ENCODE measurements at regions not wholly inside any gene's neighbourhood (a gene's known extent, or its start where the extent isn't known, plus 50 kb on each side); places are given as distances from the start of the nearest gene placed in this dataset.

DNA sequence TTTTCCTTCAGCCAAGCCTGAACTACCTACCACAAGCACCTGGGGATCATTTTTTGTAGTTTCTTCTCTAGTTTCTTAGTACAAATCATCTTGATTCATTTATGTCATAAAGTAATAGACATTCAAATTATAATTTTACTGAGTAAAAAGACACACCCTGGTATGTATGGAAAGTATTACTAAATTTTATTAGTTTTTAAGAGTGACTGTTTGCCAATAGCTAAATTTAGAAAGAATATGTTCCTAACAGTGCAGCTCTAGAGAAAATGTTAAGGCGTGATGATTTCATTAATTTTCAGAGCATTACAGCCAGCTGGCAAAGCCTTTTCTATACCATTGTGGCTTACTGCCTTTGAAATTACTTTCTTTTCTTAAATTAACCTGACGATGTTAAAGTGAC lies 612.0 kb upstream of the KCNMB2 start:
- H3K9me3 ChIP-seq: no peaks in the 10 kb centered on the region
- peaks cover 6% of the 10 kb centered on the region for H3K4me1 ChIP-seq
- DNase-seq: no peak
- H3K27me3 ChIP-seq: no peaks in the 10 kb centered on the region
- H3K4me3 ChIP-seq (ENCODE audit: low read depth, low read length): no peak overlapping the region
- H3K36me3 ChIP-seq: no peaks in the 10 kb centered on the region
- TF ChIP-seq, protein P1, sequence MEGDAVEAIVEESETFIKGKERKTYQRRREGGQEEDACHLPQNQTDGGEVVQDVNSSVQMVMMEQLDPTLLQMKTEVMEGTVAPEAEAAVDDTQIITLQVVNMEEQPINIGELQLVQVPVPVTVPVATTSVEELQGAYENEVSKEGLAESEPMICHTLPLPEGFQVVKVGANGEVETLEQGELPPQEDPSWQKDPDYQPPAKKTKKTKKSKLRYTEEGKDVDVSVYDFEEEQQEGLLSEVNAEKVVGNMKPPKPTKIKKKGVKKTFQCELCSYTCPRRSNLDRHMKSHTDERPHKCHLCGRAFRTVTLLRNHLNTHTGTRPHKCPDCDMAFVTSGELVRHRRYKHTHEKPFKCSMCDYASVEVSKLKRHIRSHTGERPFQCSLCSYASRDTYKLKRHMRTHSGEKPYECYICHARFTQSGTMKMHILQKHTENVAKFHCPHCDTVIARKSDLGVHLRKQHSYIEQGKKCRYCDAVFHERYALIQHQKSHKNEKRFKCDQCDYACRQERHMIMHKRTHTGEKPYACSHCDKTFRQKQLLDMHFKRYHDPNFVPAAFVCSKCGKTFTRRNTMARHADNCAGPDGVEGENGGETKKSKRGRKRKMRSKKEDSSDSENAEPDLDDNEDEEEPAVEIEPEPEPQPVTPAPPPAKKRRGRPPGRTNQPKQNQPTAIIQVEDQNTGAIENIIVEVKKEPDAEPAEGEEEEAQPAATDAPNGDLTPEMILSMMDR (IDR thresholded peaks at IDR 0.05; ENCODE audit: low read depth, low read length): no peak

DNA sequence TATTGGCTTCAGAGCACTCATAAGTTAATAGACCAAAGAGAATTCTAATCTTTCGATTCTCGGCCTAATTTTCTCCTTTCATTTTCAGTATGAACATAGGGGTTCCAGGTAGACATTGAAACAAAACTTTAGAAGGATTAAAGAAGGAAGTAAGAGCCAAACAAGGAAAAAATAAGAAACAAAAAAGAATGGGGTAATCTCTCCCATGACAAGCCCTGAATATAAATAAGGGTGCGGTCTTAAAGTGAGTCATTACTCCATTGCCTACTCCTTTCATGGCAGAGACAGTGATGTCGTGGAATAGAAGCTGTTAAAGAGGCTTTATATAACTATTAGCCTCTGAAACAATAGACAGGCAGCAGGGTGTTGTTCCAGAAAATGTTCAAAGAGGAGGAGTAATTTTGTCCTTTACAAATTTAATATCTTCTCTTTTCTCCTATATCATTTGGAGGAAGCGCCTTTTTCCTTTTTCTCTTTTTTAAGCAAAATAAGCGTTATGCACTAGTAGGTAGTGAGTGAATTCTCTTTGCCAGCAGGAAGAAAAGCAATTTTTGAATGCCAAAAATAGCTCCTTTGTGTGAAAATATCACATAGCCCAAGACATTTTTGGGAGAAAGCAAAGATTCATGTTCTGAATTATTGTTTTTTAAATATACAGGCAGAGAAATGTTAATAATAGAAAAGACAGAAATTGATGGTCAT lies 607.9 kb upstream of the KCNMB2 start:
- H3K27me3 ChIP-seq: no peaks in the 10 kb centered on the region
- H3K4me3 ChIP-seq (ENCODE audit: low read depth, low read length): no peak overlapping the region
- no peaks in the 10 kb centered on the region for H3K4me1 ChIP-seq
- H3K36me3 ChIP-seq: no peaks in the 10 kb centered on the region
- TF ChIP-seq, protein P1 (IDR thresholded peaks at IDR 0.05; ENCODE audit: low read depth, low read length): no peak
- no peak for DNase-seq
- H3K9me3 ChIP-seq: no peaks in the 10 kb centered on the region

DNA sequence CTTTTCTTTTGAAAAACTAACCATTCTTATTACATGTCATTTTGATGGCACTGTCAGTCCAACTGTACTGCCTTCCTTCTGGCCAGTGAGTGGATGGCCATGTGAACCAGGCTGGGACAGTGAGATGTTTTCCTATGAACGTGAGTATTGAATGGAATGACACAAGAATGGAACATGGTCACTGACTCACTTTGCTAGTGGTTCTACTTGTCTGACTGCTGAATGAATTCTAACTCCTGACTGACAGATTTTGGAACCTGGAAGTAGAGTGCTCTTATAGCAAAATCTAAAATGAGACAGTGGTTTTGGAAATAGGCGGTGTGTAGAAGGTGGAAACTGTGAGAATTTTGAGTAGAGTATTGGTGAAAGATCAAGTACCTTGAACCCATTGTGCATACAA lies 606.9 kb upstream of the KCNMB2 start:
- Histone ChIP-seq H3K4me3 (ENCODE audit: low read depth, low read length) (no peak overlapping the region), H3K27me3 (no peaks in the 10 kb centered on the region), H3K4me1 (peaks cover 4% of the 10 kb centered on the region; the same call in 1 of the 2 replicates), H3K9me3 (no peaks in the 10 kb centered on the region), H3K36me3 (no peaks in the 10 kb centered on the region)
- TF ChIP-seq, protein P1 (IDR thresholded peaks at IDR 0.05; ENCODE audit: low read depth, low read length): no peak
- DNase-seq: no peak

DNA sequence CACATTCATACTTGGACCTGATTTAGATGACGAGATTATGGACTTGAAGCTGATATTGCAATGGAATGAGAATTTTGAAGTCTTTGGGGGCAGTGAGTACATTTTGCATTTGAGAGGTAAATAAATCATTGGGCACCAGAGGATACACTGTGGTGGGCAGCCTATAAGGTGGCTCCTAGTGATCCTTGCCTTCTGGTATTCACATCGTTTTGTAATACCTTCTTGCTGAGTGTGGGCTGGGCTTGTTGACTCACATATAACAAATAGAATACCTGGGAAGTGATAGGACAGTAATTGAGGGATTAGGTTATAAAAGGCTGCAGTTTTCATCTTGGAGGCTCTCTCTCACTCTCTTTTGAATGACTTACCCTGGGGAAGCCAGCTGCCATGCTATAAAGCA lies 605.5 kb upstream of the KCNMB2 start:
- Histone ChIP-seq H3K36me3 (no peaks in the 10 kb centered on the region), H3K4me1 (peaks cover 19% of the 10 kb centered on the region), H3K27me3 (no peaks in the 10 kb centered on the region), H3K9me3 (no peaks in the 10 kb centered on the region), H3K4me3 (ENCODE audit: low read depth, low read length) (no peak overlapping the region)
- DNase-seq: no peak
- TF ChIP-seq, protein P1 (IDR thresholded peaks at IDR 0.05; ENCODE audit: low read depth, low read length): no peak

DNA sequence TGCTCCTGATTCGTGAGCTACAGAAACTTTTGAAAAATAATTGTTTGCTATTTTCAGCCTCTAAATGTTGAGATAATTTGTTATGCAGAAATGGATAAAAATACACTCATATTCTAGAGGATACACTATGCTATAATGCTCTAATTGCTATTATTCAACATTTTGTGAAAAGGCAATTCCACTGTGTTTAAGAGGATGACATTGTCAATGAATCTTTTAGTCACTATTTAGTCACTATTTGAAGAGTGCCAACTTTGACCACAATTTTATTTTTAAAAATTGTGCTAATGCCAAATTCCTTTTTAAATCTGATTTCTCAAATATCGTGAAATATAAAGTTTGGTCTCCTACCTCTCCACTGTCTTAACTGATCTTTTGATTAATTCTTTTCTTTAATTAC lies 604.9 kb upstream of the KCNMB2 start:
- TF ChIP-seq, protein P1 (IDR thresholded peaks at IDR 0.05; ENCODE audit: low read depth, low read length): no peak
- no peaks in the 10 kb centered on the region for H3K9me3 ChIP-seq
- no peaks in the 10 kb centered on the region for H3K36me3 ChIP-seq
- H3K4me1 ChIP-seq: peaks cover 19% of the 10 kb centered on the region
- H3K27me3 ChIP-seq: no peaks in the 10 kb centered on the region
- no peak for DNase-seq
- no peak overlapping the region for H3K4me3 ChIP-seq (ENCODE audit: low read depth, low read length)

DNA sequence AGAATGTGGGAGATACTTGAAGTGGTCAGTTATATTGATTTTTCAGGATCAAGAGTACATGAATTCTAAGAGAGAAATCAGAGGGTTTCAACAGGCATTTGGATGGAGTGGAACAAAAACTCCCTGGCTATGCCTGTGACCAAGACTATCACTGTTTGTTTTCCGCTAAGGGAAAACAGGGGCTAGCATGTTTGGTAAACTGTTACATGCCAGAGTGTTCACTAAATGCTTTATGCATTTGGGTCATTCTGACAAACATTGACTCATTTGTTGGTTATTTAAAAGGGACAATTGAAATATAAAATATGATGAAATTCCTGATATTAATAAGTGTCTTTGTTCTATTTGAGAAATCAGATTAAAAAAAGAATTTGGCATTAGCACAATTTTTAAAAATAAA lies 603.9 kb upstream of the KCNMB2 start:
- Histone ChIP-seq H3K27me3 (no peaks in the 10 kb centered on the region), H3K9me3 (no peaks in the 10 kb centered on the region), H3K36me3 (no peaks in the 10 kb centered on the region), H3K4me1 (peaks cover 19% of the 10 kb centered on the region), H3K4me3 (ENCODE audit: low read depth, low read length) (no peak overlapping the region)
- TF ChIP-seq, protein P1 (IDR thresholded peaks at IDR 0.05; ENCODE audit: low read depth, low read length): no peak
- no peak for DNase-seq

Data from BE2C (cell line).